GM21528 (cell line): ENCODE measurements at regions not wholly inside any gene's neighbourhood (a gene's known extent, or its start where the extent isn't known, plus 50 kb on each side); places are given as distances from the start of the nearest gene placed in this dataset.
"Not testable (repeated sequence)": the region's sequence is repeated elsewhere in the genome, so short reads cannot be mapped to it uniquely, and the experiment has no call there.

Source experiments
- ATAC-seq: cut with Tn5 transposase; IDR thresholded peaks from one replicate; pipeline ENCODE4 v1.9.1; 2021; ENCODE audit warnings: mild to moderate bottlenecking, moderate library complexity; ENCODE audit not compliant: unreplicated experiment, low FRiP score

GRCh38 chr6:94902974-94903628, 674.2 kb upstream of the MANEA start:
- ATAC-seq: no peak

DNA sequence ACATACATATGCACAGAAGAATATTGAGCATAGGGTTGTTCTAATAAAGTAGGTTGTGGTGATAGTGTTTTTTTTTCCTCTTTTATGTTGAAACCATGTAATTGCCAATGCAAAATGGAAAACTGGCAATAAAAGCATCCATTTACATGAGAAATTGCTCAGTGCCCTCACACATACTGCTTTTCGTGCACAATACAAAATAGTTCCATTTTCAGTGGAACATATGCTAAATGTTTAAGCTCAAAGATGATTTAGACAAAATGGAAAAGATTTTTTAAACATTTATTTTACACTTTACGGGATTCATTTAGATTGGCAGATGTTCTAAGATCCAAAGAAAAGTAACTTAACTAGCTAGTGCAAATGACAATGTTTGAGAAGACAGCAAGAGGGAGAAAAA, 678.1 kb upstream of the MANEA start:
- no peak for ATAC-seq

- ATAC-seq: no peak
These were observed 683.0 kb upstream of the MANEA start for GRCh38 chr6:94894300-94894699.

- no peak for ATAC-seq
These were observed 684.0 kb upstream of the MANEA start for GRCh38 chr6:94893327-94893726.

GRCh38 chr6:94873819-94874218, 703.5 kb upstream of the MANEA start:
- ATAC-seq: not testable (repeated sequence)

- ATAC-seq: no peak
These were observed 715.2 kb upstream of the MANEA start for GRCh38 chr6:94862112-94862511.

DNA sequence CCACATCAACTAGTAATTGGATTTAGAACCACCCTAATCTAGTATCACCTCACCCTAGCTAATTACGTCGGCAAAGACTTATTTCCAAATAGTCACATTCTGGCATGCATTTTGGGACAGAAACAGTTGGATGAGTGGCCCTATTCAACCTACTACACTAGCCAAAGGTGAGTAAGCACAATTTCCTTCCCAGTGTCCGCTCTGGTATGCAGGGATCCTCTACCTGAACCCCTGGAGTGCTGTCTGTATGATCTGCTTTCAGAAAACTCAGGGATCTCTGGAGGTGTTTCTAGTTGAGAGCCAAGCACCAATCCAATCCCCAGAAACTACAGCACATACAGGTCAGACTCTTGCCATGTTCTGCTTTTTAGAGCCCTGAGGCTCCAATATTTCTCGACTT, 717.4 kb upstream of the MANEA start:
- ATAC-seq: no peak

GRCh38 chr6:94856999-94857398, 720.3 kb upstream of the MANEA start:
- ATAC-seq: not testable (repeated sequence)

DNA sequence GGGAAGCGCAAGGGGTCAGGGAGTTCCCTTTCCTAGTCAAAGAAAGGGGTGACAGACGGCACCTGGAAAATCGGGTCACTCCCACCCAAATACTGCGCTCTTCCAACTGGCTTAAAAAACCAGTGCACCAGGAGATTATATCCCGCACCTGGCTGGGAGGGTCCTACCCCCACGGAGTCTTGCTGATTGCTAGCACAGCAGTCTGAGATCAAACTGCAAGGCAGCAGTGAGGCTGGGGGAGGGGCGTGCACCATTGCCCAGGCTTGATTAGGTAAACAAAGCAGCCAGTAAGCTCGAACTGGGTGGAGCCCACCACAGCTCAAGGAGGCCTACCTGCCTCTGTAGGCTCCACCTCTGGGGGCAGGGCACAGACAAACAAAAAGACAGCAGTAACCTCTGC, 726.0 kb upstream of the MANEA start:
- ATAC-seq: not testable (repeated sequence)

DNA sequence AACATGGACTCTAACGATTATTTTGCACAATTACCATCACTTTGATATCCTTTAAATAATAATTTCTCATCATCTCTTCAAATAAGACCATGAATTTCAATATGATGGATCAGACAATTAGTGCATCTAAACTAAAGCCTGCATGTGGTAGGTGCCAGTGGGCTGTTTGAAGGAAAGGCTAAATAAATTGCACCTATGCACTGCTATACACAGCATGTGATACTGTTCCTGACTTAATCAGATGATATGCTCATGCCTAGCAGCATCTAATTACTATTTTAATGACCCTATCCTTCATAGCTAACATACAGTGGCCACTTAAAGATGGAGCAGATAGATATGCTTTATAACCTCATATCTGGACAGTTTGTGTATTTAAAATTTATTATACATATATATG, 731.6 kb upstream of the MANEA start:
- ATAC-seq: no peak

DNA sequence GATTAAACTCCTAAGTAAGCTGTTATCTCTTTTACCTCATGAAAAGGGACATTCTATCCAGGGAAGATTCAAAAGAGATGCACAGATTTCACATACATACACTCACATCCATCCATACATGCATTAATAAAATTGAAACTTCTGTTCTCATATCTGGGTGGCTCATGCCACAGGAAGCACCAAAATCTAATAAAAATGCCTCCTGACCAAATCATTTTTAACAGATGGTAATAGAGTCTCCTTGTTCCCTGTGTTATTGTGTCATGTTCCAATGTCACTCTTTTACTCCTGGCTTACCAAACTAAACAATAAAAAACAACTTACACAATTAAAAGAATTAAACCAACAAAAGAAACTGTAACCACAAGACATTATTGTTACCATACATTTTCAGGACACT, 742.1 kb upstream of the MANEA start:
- ATAC-seq: no peak

GRCh38 chr6:94813806-94814205, 763.5 kb upstream of the MANEA start:
- ATAC-seq: no peak

GRCh38 chr6:94801344-94801743, 776.0 kb upstream of the MANEA start:
- ATAC-seq: no peak

DNA sequence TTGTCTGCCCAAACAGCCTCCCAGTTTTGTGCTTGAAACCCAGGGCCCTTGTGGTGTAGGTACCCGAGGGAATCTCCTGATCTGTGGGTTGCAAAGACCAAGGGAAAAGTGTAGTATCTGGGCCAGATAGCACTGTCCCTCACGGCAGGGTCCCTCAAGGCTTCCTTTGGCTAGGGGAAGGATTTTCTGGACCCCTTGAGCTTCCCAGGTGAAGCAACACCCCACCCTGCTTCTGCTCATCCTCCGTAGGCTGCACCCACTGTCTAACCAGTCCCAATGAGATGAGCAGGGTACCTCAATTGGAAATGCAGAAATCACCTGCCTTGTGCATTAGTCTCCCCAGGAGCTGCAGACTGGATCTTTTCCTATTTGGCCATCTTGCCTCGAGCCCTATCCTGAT, 791.8 kb upstream of the MANEA start:
- no peak for ATAC-seq

- not testable (repeated sequence) for ATAC-seq
These were observed 792.3 kb upstream of the MANEA start for GRCh38 chr6:94785081-94785480.

DNA sequence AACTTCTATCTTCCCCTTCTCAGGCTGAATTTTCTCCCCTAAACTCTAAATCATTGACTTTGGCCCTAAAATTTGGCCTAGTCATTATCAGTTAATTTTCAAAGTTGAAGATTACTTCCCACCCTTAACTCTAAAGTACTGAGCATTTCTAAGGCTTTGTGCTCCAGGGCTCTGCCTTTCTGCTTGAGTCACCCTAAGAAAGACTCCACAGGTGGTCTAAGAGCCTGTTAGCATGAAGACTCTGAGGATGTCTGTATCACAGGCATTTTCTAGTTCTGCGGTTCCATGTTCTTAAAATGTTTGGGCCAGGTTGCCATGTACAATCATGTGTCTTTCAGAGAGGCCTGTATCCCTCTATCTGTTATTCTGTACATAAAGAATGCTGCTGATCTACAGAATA, 808.1 kb upstream of the MANEA start:
- ATAC-seq: no peak

DNA sequence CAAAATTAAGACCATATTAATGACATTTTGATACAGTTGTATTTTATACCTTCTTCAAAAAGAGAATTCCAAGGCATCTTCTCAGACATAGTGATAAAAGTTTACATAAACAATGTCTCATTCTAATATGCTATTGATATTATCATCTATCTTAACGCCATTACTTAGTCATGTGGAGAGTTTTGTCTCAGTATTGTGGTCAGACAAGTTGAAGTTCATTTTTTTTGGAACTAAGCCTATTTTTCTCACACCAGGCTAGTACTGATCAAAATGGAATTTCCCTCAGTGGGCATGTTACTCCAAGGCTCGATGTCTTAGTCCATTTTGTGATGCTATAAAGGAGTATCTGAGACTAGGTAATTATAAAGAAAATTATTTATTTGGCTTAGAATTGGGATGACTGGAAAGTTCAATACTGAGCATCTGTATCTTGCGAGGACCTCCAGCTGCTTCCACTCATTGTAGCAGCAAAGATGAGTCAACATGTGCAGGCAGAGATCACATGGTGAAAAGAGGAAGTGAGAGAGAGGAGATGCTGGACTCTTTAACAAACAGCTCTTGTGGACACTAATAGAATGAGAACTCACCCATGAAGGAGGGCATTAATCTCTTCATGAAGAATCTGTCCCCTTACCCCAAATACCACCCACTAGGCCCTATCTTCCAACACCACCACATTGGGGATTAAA, 825.5 kb upstream of the MANEA start:
- ATAC-seq: peak; percentile 75

DNA sequence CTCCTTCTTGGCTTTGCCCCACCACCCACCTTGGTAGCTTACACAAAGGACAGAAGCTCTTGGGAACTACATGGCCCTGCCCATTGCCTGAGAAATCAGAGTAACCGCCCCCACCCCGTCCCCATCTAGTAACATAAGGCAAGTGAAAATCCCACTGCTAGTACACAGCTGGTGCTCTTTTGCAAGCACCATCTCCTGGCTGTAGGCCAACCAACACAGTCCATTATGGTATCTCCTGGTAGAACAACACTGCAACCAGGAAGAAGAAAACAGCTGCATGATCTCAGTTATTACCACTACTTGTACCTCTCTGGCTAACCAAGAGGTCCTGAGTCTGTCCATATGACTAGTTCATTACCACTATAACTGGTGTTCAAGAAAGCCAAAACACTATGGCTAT, 841.1 kb upstream of the MANEA start:
- ATAC-seq: no peak

DNA sequence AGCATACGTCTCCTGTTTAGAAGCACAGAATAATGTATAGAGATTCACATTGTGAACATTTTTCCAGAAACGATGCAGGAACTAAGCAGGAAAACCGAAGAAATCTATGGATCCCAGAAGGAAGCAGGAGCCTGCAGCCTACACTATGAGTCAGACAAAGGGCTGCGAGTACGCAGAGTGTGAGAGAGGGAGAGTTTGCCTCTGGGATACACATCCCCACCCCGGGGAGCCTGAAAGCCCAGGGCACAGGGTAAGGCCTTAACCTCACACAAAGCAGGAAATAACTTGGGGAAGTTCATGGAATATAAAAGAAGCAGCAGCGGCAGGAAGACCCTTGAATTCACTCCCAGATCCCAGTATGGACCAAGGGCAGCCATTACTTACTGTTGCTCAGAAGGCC, 842.1 kb upstream of the MANEA start:
- no peak for ATAC-seq

GRCh38 chr6:94734751-94735150, 842.6 kb upstream of the MANEA start:
- ATAC-seq: no peak

DNA sequence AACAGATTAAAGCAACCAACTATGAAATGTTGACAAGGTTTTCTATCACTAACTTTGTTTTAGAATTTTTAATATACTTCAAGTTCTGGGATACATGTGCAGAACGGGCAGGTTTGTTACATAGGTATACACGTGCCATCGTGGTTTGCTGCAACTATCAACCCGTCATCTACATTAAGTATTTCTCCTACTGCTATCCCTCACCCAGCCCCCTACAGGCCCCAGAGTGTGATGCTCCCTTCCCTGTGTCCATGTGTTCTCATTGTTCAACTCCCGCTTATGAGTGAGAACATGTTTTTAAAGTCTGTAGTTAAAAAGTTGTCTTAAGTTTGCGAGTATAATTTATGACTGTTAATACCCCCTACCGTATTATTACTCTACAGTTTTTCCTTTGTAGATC, 844.3 kb upstream of the MANEA start:
- ATAC-seq: no peak

- no peak for ATAC-seq
These were observed 849.6 kb upstream of the MANEA start for GRCh38 chr6:94727710-94728109.
